Loucy (cell line): ENCODE measurements at regions not wholly inside any gene's neighbourhood (a gene's known extent, or its start where the extent isn't known, plus 50 kb on each side); places are given as distances from the start of the nearest gene placed in this dataset.

Experiments used
- H2AFZ ChIP-seq: fragments of 200-600 bp; sonication (generic); 2 replicates; pipeline ENCODE4 v1.6.0; 2016; ENCODE audit warnings: antibody characterized with exemption, mild to moderate bottlenecking, low read length, moderate library complexity
- H3F3A ChIP-seq: fragments of 200-600 bp; 2 replicates; pipeline ENCODE4 v1.6.0; 2016; ENCODE audit warnings: antibody characterized with exemption, low read depth, mild to moderate bottlenecking
- H3K27me3 ChIP-seq: fragments of 200-600 bp; sonication (generic); 2 replicates; pipeline ENCODE4 v1.6.1; 2014; ENCODE audit warnings: low read length, mild to moderate bottlenecking; ENCODE audit not compliant: insufficient read depth, poor library complexity, severe bottlenecking
- H3K36me3 ChIP-seq: fragments of 200-600 bp; sonication (generic); 2 replicates; pipeline ENCODE4 v1.6.1; 2016; ENCODE audit warnings: low read length; ENCODE audit not compliant: insufficient read depth
- H3K4me1 ChIP-seq: fragments of 200-600 bp; sonication (generic); 2 replicates; pipeline ENCODE4 v1.5.1; 2014; ENCODE audit warnings: low read length, mild to moderate bottlenecking; ENCODE audit not compliant: insufficient read depth, poor library complexity, severe bottlenecking
- H3K4me2 ChIP-seq: fragments of 200-600 bp; sonication (generic); 2 replicates; pipeline ENCODE4 v1.6.0; 2014; ENCODE audit warnings: antibody characterized with exemption, low read length, low read depth, mild to moderate bottlenecking; ENCODE audit not compliant: poor library complexity, severe bottlenecking
- H3K4me3 ChIP-seq: fragments of 200-600 bp; sonication (generic); 2 replicates; pipeline ENCODE4 v1.5.1; 2014; ENCODE audit warnings: low read length, mild to moderate bottlenecking, mixed read lengths; ENCODE audit not compliant: poor library complexity, severe bottlenecking
- H3K79me2 ChIP-seq: fragments of 200-600 bp; sonication (generic); 2 replicates; pipeline ENCODE4 v1.6.1; 2014; ENCODE audit warnings: low read length; ENCODE audit not compliant: insufficient read depth
- H3K9ac ChIP-seq: fragments of 200-600 bp; sonication (generic); 2 replicates; pipeline ENCODE4 v1.6.0; 2014; ENCODE audit warnings: mild to moderate bottlenecking, low read depth, low read length, moderate library complexity; ENCODE audit not compliant: poor library complexity, severe bottlenecking
- H3K9me2 ChIP-seq: fragments of 200-600 bp; sonication (generic); replicated peaks from 2 replicates; pipeline ENCODE4 v1.6.1; 2016; ENCODE audit warnings: low read depth, low read length, mixed read lengths
- H3K9me3 ChIP-seq: fragments of 200-600 bp; sonication (generic); 2 replicates; pipeline ENCODE4 v1.6.1; 2014; ENCODE audit warnings: mild to moderate bottlenecking, antibody characterized with exemption, low read length, low read depth; ENCODE audit not compliant: insufficient read depth
- H4K20me1 ChIP-seq: fragments of 200-600 bp; sonication (generic); 2 replicates; pipeline ENCODE4 v1.6.0; 2014; ENCODE audit warnings: antibody characterized with exemption, low read length, mild to moderate bottlenecking; ENCODE audit not compliant: insufficient read depth, poor library complexity, severe bottlenecking
- CTCF ChIP-seq: fragments of 200-600 bp; sonication (generic); conservative IDR thresholded peaks from 2 replicates; pipeline ENCODE4 v1.5.1; 2014; ENCODE audit warnings: mild to moderate bottlenecking, antibody characterized with exemption, low read length
- EZH2phosphoT487 ChIP-seq: fragments of 200-600 bp; IDR thresholded peaks from 2 replicates; pipeline ENCODE4 v1.6.1; 2018; ENCODE audit warnings: antibody characterized with exemption, mild to moderate bottlenecking, moderate library complexity, borderline replicate concordance

- H3K27me3 ChIP-seq, result no peaks in the 10 kb centered on the region
- H3F3A ChIP-seq, result no peaks in the 10 kb centered on the region
- H3K9me3 ChIP-seq, result no peaks in the 10 kb centered on the region
- H4K20me1 ChIP-seq, result no peaks in the 10 kb centered on the region
- no peak overlapping the region for H2AFZ ChIP-seq
- H3K4me1 ChIP-seq, result peaks cover 8% of the 10 kb centered on the region
- H3K4me2 ChIP-seq, result no peak overlapping the region
- no peaks in the 10 kb centered on the region for H3K36me3 ChIP-seq
- H3K9me2 ChIP-seq, result no peaks in the 10 kb centered on the region
- TF ChIP-seq EZH2phosphoT487 (no peak), CTCF (no peak)
- H3K79me2 ChIP-seq, result peaks cover 8% of the 10 kb centered on the region; the same call in 1 of the 2 replicates
- no peak overlapping the region for H3K4me3 ChIP-seq
- H3K9ac ChIP-seq, result no peak overlapping the region
Measured at GRCh38 chrX:45784590-45784989, 583.9 kb upstream of the DIPK2B start.

GRCh38 chrX:45783002-45783401 is 582.3 kb upstream of the DIPK2B start:
- no peaks in the 10 kb centered on the region for H3K9me3 ChIP-seq
- H3F3A ChIP-seq, result no peaks in the 10 kb centered on the region
- no peaks in the 10 kb centered on the region for H3K27me3 ChIP-seq
- no peaks in the 10 kb centered on the region for H3K36me3 ChIP-seq
- H4K20me1 ChIP-seq, result no peaks in the 10 kb centered on the region
- H3K4me1 ChIP-seq, result peaks cover 13% of the 10 kb centered on the region
- no peak for TF ChIP-seq EZH2phosphoT487
- TF ChIP-seq CTCF, result no peak
- no peaks in the 10 kb centered on the region for H3K9me2 ChIP-seq
- H3K79me2 ChIP-seq, result peaks cover 8% of the 10 kb centered on the region; the same call in 1 of the 2 replicates
- H3K9ac ChIP-seq, result no peak overlapping the region
- H3K4me3 ChIP-seq, result no peak overlapping the region
- no peak overlapping the region for H2AFZ ChIP-seq
- H3K4me2 ChIP-seq, result no peak overlapping the region

- Histone ChIP-seq H3K36me3 (no peaks in the 10 kb centered on the region), H3K4me2 (no peak overlapping the region), H4K20me1 (no peaks in the 10 kb centered on the region), H3K9ac (no peak overlapping the region), H3F3A (no peaks in the 10 kb centered on the region), H3K79me2 (peaks cover 10% of the 10 kb centered on the region; the same call in 1 of the 2 replicates), H3K4me3 (no peak overlapping the region), H3K9me2 (no peaks in the 10 kb centered on the region), H3K4me1 (peaks cover 13% of the 10 kb centered on the region), H2AFZ (no peak overlapping the region), H3K9me3 (no peaks in the 10 kb centered on the region), H3K27me3 (no peaks in the 10 kb centered on the region)
- peak; percentile 47 for TF ChIP-seq CTCF
- no peak for TF ChIP-seq EZH2phosphoT487
Measured at GRCh38 chrX:45781901-45782553, 581.4 kb upstream of the DIPK2B start.
